ENCODE measurements at regions not wholly inside any gene's neighbourhood (a gene's known extent, or its start where the extent isn't known, plus 50 kb on each side); places are given as distances from the start of the nearest gene placed in this dataset.
"Not testable (repeated sequence)": the region's sequence is repeated elsewhere in the genome, so short reads cannot be mapped to it uniquely, and the experiment has no call there.

DNA sequence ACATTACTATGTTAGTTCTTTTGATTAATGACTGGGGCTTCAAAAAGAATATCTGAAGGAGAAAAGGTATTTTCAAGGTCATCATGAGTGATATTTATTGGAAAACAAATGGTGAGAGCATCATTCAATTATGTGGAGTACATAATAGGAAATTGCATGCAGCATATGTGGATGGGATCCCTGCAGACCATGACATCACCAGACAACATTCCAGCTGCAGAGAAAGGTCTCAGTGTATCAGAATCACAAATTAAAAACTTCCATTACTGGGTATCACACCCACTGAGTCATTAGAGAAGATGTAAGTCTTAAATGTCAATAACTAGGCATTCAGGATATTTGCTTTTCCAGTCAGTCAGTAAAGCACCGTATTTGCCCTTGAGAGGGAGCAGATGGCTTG, 574.4 kb upstream of the SLC10A2 start:
- no peak for DNase-seq

DNA sequence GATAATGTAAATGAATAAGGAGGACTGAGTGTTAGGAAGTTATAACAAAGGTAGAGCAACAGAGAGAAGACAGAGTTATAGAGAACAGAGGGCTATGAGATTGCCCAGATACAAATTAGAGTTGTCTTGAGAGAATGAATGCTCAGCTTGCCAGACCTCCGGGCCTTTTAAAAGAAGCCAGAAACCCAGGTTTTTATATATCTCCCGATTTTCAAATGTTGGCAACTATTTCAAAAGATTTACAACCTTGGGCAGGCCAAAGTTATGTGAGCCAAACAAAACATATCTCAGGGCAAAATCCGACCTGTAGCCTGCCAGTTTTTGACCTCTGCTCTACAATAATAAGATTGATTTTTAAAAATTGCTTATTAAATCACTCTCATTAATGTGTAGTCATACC, 573.1 kb upstream of the SLC10A2 start:
- DNase-seq: no peak

DNA sequence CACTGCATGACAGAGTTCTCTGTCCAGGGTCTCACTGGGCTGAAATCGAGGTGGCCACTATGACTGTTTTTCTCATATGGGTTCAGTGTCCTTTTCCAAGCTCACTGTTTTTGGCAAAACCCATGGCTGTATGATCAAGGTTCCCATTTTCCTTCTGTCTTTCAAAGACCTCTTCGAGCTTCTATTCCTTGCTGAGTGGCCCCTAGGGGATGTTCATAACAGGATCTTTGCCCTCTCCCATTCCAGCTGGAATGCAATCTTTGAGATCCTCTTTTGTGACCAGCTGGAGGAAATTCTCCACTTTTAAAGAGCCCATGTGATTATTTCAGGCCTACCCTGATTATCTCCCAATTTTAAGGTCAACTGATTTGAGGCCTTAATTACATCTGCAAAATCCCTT, 572.5 kb upstream of the SLC10A2 start:
- no peak for DNase-seq

DNA sequence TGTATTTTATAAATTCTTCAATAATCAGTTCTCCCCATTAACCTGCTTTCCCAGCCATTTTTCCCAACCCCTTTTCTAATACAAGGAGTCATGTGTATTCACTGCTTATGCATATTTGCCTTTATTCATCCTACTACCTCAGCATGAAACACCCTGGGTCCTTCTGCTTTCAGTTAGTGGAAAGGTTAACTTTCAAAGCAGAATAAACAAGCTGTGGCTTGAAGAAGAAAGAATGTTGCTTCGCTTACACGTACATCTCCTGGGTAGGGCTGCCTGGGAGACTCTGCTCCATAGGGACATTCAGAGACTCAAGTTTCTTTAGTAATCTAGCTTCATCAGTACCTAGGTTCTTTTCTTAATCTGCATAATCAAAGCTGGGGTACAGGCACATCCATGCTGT, 567.8 kb upstream of the SLC10A2 start:
- DNase-seq: no peak

DNA sequence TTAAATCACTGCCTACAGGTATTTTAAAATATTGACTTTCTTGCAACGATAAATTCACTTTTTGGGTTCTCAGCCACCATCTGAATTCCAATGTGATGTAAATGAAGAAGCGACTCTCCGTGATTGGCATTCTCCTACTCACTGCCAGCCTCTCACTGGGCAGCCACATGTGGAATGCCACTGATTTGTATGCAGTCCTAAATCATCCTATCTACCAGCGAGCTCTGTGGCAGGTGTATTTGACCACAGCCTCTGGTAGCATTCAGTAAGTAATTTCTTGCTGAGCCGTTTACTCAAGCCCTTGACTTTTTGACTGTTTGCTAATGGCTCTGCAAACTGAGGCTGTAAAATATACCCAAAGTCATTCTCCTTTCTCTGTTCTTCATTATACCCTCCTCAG, 559.0 kb upstream of the SLC10A2 start:
- no peak for DNase-seq

DNA sequence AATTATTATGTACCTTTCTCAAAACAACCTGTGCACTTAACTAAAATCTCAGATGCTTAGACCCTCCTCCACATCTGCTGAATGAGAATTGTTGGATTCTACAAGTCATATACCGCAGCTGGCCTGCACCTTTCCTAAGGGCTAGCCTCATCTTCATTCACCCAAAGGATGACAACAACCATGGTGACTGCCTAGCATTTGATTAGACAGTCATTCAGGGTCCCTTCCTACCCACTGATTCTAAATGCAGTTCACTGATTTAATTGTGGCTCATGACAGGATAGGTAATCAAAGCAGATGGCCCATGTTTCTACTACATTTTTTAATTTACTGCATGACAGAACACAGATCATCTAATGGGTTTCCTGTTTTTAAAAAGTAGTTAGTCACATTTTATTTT, 551.9 kb upstream of the SLC10A2 start:
- no peak for DNase-seq

DNA sequence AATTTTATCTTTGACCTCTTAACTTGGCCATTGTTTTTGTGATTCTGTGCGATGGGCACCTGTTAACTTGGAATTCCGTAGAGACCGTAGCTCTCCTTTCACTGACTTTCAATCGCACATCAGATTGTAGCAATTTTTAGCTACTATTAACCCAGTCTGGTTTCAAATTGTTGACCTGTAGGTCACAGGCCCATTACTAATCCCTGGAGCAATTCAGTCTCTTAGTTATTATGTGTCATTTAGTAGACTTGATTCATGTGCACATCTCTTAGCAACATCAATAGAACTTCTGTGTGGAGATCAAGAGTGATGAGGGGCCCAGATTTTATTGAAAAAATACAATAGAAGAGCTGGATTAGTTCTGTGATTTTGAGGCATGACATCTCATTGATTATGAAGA, 549.6 kb upstream of the SLC10A2 start:
- no peak for DNase-seq

DNA sequence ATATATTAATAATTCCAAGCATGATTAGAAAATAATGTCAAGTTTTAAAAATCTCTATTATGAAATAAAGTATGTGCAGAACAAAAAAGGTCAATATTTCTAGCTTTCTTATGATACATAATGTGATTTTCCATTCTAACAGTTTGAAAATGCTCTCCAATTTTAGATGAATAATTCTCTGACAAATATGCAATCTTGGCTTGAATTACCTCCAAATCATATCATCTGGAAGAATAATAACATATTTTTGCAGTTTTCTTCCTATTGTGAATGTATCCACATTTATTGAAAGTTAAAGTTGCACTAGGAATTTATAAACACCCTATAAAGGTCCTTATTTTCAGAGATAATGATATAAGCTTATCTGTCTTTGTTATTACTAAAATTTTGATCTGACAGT, 548.5 kb upstream of the SLC10A2 start:
- DNase-seq: no peak

DNA sequence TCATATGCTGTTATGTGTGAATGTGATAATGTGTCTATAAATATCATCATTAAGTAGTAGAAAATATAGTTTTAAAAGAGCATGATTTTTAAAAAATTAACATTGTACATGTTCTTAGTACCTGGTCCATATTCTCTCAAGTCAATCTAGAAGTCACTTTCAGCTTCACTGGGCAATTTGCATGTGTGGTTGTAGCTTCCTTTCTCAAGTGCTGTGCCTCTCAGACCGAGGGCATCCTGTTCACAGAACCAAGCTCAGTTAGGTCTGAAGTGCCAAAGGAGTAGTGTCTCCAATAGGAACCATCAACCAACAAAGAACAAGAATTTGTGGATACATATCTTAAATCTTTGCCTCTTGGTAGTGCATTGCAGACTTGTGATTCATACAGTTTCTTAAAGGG, 541.8 kb upstream of the SLC10A2 start:
- DNase-seq: no peak

DNA sequence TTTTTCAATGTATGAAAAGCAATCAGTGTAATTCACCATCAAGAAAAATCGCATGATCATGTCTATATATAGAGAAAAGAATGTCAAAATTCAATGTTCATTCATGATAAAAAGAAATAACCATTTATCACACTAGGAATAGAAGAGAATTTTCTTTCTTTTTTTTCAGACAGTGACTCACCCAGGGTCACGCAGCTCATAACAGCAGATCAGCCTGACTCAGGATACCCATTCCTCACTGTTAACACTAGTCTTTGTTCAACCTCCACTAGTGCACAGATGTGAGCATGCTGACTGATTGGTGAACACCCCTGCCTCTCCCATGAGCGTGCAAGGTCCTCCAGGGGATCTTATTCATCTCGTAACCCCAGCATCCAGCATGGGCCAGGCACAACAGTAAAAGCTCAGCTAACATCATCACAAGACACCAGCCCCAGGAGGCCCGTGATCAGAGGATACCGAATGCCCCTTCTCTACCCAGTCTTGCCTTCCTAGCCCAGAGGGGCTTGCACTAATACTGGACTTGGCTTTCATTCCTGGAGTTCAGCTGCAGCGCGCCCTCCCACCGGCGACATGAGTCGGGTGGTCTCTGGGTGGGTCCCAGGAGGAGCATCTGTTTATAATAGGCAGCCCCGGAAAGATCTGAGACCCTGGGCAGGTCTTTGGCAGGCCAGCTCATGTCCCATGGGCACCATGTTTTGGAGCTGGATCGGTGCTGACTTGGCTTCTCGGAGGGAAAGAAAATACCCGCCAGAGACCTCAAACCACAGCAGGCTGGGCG, 539.5 kb upstream of the SLC10A2 start:
- no peak for DNase-seq

DNA sequence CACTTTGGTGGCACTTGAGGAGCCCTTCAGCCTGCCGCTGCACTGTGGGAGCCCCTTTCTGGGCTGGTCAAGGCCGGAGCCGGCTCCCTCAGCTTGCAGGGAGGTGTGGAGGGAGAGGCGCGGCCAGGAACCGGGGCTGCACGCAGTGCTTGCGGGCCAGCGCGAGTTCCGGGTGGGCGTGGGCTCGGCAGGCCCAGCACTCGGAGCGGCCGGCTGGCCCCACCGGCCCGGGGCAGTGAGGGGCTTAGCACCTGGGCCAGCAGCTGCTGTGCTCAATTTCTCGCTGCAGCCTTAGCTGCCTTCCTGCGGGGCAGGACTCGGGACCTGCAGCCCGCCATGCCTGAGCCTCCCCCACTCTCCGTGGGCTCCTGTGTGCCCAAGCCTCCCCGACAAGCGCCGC, 533.7 kb upstream of the SLC10A2 start:
- not testable (repeated sequence) for DNase-seq

DNA sequence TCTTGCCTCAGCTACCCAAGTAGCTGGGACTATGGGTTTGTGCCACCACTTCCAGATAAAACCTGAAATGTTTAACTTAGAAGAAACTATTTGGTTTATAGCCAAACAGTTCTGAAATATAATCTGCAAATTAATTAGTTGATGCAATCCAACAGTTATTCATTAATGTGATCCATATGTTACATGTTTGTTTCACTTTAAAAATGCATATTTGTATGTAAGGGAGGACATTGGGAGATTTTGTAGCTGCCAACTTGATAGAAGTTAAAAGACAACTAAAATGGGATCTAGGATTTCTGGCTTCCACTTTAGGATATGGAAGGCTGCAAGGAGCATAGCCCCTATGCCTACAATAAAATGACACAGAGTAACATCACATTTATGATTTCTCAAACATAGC, 532.5 kb upstream of the SLC10A2 start:
- DNase-seq: no peak

DNA sequence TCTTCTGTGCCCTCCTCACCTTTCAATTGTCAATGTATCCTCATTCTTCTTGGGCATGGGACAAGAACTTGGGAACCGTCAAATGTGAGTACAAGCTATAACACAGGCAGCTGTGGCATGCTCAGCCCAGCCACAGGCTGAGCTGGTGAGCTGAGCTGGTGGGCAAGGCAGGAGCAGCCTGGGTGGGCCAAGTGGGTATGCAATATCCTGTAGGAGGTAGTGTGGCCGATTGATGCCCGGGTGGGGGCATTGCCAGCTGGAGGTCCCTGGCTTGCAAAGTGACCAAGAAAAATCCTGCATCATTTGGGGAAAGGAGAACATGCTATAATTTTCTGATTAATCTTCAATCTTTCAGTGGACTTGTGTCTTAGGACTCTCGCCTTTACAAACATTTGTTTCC, 507.2 kb upstream of the SLC10A2 start:
- no peak for DNase-seq

DNA sequence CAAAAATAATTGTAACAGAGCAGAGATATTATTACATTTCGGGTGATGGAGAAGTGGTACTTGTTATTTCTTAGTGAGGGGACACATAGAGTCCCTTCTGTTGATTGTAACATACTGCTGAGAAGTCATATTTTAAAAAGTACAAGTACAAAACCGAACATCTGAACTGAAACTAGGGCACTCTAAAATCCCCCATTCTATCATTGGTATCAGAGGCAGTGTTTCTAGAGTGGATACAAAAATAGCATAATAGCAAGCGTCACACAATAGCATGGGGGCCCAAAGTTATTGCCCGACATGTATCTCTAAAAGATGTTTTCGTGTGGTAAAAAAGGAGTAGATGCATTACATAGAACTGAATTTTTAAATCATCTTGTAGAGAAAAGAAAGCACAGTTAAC, 502.1 kb upstream of the SLC10A2 start:
- DNase-seq: no peak

DNA sequence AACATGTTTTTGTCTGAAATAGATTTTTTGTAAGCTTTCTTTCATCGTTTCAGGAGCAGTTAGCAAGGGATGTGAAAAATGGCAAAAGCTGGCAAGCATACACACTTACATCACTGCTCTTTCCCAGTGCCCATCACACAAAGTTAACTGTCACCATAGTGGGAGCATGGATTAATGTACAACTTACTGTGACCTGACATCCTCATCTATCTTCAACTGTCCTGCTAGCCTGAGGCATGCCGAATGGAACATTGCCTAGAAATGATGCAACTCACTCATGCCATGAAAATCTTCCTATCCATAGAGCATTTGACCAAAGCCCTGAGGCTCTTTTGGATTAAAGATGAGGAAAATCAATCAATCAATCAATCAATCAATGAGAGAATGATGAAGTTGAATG, 491.7 kb upstream of the SLC10A2 start:
- DNase-seq: no peak

DNA sequence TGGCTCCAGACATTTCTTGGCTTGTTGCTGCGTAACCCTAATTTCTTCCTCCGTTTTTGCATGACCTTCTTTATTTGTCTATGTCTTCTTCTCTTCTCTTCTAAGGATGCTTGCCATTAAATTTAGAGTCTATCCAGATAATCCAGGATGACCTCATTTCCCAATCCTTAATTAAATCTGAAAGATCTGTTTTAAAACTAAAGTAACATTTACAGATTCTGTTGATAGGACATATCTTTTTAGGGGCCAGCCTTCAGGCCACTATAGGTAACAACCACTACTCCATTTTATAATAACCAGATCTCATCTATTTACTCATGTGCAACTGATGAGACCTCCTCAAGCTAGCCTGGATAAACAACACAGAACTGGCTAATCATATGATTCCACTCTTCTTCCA, 490.5 kb upstream of the SLC10A2 start:
- no peak for DNase-seq

DNA sequence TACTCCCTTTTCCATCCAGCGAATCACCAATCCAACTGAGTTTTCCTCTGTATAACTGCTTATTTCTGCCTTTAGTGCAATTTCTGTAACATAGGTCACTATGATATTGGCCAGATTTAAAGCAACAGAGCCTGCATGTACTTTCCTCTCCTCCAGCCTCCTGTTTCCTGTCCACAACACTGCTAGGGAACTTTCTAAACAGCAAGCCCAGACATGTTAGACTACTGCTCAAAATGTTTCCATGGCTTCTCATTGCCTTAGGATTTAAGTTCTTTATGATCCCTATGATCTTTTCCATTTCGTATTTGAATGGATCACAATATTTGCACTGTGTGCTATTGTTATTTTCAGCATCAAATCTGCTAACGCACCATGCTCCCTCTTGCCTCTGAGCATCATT, 481.7 kb upstream of the SLC10A2 start:
- DNase-seq: no peak

DNA sequence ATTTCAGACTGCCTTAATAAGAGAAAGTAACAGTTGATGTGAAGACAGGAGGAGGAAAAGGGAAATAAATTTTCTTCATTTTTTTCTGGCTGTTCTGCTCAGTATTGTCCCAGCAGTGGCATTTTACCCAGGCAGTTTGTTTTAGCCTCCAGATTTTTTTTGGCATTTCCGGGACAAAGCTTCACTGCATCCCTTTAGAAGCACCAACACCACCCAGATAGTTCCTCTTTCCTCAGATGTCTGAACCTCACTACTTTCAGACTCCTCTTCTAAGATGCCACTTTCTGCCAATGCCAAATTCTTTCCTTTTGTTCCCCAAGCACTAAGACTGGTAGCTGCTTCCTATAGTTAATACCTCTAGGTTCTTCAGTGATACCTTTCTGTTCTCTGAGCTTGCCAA, 480.1 kb upstream of the SLC10A2 start:
- no peak for DNase-seq

DNA sequence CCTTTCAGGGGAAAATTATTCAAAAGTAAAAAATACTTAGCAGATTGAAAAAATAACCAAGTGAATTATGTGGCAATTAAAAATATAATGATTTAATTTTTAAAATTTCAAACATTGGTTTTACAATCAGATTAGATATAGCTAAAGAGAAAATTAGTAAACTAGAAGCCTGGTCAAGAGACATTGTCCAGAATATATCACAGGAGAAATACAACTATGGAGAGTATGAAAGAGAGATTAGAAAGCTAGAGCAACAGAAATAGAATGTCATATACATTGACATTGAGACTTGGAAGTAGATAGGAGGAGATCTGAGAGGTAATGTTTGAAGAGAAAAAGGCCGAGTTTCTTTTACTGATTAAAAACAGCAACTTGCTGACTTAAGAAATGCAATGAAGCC, 476.4 kb upstream of the SLC10A2 start:
- DNase-seq: no peak

DNA sequence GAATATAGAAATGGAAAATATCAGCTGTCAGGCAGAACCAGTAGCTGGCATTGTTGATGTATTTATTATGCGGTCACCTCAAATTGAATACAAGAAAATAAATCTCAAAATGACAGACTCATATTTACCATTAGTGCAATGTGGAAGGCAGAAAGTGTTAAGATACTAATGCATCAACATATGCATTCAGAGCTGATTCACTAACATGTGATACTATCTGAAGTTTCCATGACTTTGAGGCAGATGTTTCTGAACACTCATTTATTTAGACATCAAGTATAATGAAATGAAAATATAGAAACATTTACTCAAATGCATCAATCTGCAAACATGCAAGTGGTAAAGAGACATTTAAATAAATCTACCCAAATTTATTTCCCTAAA, 474.2 kb upstream of the SLC10A2 start:
- DNase-seq: no peak

DNA sequence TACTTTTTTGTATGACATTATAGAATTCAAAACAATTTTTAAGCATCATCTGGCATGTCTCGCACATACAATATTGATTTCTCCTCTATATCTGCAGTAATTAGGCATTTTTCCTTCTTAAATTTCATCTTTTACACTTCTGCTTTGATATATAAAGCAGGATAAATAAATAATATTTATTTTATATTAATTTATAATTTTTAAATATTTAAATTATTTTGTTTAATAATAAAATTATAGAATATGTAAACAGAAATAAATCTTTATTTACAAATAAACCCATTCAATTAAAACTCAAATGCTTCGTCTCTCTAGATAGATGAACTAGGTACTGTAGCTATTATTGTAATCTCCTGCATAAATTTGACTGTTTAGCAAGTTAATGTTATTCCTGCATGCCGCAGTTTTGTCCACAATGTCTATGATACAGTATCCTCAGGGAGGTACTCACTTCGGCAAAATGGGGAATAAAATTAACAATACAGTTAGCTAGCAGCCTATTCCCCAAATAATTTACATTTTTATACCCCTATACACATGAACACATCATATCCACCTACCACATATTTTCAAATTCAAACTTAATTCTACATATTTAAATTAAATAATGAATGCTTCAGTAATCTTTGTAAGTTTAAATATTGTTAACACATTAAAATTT, 473.6 kb upstream of the SLC10A2 start:
- no peak for DNase-seq

DNA sequence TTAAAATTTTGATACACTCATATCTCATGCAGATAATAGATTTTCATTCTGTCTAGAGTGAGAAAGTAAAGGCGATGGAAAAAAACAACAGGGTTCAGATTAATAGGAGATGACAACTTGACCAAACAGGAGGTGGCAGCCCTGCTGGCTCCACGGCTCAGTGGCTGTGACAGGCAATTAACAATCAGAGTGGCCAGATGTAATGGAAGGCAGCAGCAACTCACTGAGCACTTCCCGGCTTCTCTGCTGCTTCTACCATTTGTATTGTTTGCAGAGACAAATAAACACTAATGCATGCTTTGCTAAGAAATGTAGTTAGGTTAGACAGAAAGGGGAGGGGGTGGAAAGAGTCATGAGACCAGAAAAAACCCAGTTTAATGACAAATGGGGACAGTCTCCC, 473.0 kb upstream of the SLC10A2 start:
- no peak for DNase-seq

DNA sequence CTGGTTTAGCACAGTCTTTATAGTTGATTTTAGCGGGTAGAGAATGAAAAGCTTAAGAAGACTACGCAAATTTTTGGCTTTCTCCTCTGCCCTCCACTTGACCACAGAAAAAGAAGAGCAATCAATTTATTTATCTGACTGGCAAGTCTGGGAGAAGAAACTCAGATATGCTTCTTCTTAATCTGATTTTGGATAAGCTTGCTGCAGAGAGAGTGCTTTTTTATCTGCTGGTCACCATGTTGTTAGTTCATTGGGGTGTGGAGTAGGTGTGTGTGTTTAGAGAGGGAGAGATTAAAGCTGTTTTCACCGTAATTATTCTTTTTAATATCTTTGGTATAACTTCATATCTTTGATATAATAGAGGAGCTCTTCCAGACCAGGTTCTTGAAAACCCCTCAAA, 471.4 kb upstream of the SLC10A2 start:
- no peak for DNase-seq

DNA sequence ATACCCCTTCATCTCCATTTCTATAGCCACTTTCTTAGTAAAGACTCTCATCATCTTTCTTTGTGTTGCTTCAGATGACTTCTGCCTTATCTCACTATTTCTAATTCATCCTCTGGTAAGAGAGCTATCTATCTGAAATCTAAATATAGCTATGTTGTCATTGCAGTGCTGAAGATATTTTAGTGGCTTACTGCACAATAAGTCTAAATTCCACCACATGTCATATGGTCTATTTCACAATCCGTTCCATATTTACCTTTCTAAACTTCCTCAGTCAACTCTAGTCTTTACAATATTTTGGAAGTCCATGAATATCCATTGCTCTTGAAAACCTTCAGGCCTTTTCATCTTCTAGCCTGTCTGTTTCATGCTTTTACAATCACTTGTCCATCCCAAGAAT, 465.1 kb upstream of the SLC10A2 start:
- DNase-seq: no peak

DNA sequence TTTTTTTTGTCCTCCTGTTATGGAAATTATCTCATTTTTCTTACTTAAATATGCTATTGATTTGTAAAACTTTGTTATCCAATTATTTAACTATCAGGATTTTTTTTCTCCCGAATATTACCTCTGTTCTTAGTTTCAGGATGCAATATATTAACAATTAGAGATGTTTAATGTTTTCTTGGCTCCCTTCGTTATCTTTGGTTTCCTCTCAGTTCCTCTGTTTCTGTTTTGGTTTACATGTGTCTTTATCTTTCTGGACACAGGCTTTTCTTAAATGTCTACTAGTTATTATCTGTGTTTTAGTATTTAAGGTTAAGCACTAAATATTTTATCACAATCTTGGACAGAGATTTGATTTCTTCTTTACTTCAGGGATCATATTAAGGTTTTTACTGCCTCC, 462.2 kb upstream of the SLC10A2 start:
- DNase-seq: no peak
